ENCODE measurements at regions not wholly inside any gene's neighbourhood (a gene's known extent, or its start where the extent isn't known, plus 50 kb on each side); places are given as distances from the start of the nearest gene placed in this dataset.

- no peak for DNase-seq
Measured at GRCh38 chr10:6918305-6918704, 338.2 kb upstream of the PRKCQ start.

- no peak for DNase-seq
Measured at GRCh38 chr10:6917125-6917524, 337.0 kb upstream of the PRKCQ start.

GRCh38 chr10:6916601-6917000, 336.5 kb upstream of the PRKCQ start:
- no peak for DNase-seq

GRCh38 chr10:6915307-6915706, 335.2 kb upstream of the PRKCQ start:
- DNase-seq, result no peak

- DNase-seq, result no peak
Measured at GRCh38 chr10:6912929-6913328, 332.9 kb upstream of the PRKCQ start.

- no peak for DNase-seq
Measured at GRCh38 chr10:6912424-6912823, 332.3 kb upstream of the PRKCQ start.

- no peak for DNase-seq
Measured at GRCh38 chr10:6912021-6912420, 331.9 kb upstream of the PRKCQ start.

- no peak for DNase-seq
Measured at GRCh38 chr10:6909905-6910560, 330.0 kb upstream of the PRKCQ start.

- DNase-seq, result no peak
Measured at GRCh38 chr10:6907877-6908530, 327.9 kb upstream of the PRKCQ start.

- no peak for DNase-seq
Measured at GRCh38 chr10:6894405-6894804, 314.3 kb upstream of the PRKCQ start.

GRCh38 chr10:6892864-6893263, 312.8 kb upstream of the PRKCQ start:
- DNase-seq, result no peak

GRCh38 chr10:6891924-6892323, 311.8 kb upstream of the PRKCQ start:
- no peak for DNase-seq

GRCh38 chr10:6889718-6890117, 309.6 kb upstream of the PRKCQ start:
- DNase-seq, result no peak

- no peak for DNase-seq
Measured at GRCh38 chr10:6888434-6888833, 308.4 kb upstream of the PRKCQ start.

- DNase-seq, result no peak
Measured at GRCh38 chr10:6885284-6885683, 305.2 kb upstream of the PRKCQ start.

- DNase-seq, result no peak
Measured at GRCh38 chr10:6881987-6882386, 301.9 kb upstream of the PRKCQ start.

GRCh38 chr10:6877722-6878392, 297.8 kb upstream of the PRKCQ start:
- DNase-seq, result no peak

- DNase-seq, result no peak
Measured at GRCh38 chr10:6877336-6877721, 297.3 kb upstream of the PRKCQ start.

- DNase-seq, result no peak
Measured at GRCh38 chr10:6875269-6875865, 295.3 kb upstream of the PRKCQ start.

- no peak for DNase-seq
Measured at GRCh38 chr10:6871128-6871527, 291.1 kb upstream of the PRKCQ start.

- DNase-seq, result no peak
Measured at GRCh38 chr10:6868036-6868725, 288.1 kb upstream of the PRKCQ start.

- DNase-seq, result no peak
Measured at GRCh38 chr10:6866757-6867156, 286.7 kb upstream of the PRKCQ start.

- DNase-seq, result no peak
Measured at GRCh38 chr10:6864142-6864541, 284.1 kb upstream of the PRKCQ start.

Measured in NCI-H2081 treated with DMSO at 0.1 percent for 48 hours (cell line).